ENCODE measurements at regions not wholly inside any gene's neighbourhood (a gene's known extent, or its start where the extent isn't known, plus 50 kb on each side); places are given as distances from the start of the nearest gene placed in this dataset.

DNA sequence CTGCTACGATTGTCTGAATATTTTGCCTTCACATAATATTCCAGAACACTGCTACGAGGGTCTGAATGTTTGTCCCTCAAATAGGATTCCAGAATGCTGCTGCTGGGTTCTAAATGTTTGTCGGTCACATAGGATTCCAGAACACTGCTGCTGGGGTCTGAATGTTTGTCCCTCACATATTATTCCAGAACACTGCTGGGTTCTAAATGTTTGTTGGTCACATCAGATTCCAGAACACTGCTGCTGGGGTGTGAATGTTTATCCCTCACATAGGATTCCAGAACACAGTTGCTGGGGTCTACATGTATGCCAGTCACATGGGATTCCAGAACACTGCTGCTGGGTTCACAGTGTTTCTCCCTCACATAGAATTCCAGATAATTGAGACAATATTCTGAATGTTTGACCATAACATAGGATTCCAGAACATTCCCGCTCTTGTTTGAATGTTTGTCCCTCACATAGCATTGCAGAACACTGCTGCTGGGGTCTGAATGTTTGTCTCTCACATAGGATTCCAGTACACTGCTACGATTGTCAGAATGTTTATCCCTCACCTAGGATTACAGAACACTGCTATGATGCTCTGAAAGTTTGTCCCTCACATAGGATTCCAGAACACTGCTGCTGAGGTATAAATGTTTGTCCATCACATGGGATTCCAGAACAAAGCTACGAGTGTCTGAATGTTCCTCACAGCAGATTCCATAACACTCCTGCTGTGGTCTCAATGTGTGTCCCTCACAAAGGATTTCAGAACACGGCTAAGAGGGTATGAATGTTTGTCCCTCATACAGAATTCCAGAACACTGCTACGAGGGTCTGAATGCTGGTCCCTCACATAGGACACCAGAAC lies 201.8 kb downstream of the FOXD4L6 start:
- TF ChIP-seq, protein P1, sequence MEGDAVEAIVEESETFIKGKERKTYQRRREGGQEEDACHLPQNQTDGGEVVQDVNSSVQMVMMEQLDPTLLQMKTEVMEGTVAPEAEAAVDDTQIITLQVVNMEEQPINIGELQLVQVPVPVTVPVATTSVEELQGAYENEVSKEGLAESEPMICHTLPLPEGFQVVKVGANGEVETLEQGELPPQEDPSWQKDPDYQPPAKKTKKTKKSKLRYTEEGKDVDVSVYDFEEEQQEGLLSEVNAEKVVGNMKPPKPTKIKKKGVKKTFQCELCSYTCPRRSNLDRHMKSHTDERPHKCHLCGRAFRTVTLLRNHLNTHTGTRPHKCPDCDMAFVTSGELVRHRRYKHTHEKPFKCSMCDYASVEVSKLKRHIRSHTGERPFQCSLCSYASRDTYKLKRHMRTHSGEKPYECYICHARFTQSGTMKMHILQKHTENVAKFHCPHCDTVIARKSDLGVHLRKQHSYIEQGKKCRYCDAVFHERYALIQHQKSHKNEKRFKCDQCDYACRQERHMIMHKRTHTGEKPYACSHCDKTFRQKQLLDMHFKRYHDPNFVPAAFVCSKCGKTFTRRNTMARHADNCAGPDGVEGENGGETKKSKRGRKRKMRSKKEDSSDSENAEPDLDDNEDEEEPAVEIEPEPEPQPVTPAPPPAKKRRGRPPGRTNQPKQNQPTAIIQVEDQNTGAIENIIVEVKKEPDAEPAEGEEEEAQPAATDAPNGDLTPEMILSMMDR (IDR thresholded peaks at IDR 0.05), result no peak
- TF ChIP-seq, protein P2, sequence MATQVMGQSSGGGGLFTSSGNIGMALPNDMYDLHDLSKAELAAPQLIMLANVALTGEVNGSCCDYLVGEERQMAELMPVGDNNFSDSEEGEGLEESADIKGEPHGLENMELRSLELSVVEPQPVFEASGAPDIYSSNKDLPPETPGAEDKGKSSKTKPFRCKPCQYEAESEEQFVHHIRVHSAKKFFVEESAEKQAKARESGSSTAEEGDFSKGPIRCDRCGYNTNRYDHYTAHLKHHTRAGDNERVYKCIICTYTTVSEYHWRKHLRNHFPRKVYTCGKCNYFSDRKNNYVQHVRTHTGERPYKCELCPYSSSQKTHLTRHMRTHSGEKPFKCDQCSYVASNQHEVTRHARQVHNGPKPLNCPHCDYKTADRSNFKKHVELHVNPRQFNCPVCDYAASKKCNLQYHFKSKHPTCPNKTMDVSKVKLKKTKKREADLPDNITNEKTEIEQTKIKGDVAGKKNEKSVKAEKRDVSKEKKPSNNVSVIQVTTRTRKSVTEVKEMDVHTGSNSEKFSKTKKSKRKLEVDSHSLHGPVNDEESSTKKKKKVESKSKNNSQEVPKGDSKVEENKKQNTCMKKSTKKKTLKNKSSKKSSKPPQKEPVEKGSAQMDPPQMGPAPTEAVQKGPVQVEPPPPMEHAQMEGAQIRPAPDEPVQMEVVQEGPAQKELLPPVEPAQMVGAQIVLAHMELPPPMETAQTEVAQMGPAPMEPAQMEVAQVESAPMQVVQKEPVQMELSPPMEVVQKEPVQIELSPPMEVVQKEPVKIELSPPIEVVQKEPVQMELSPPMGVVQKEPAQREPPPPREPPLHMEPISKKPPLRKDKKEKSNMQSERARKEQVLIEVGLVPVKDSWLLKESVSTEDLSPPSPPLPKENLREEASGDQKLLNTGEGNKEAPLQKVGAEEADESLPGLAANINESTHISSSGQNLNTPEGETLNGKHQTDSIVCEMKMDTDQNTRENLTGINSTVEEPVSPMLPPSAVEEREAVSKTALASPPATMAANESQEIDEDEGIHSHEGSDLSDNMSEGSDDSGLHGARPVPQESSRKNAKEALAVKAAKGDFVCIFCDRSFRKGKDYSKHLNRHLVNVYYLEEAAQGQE (IDR thresholded peaks at IDR 0.05; ENCODE audit: insufficient read depth in 1 of 2, low read depth in 2 of 2, low read length in 1 of 2), result no peak
